ENCODE measurements at regions not wholly inside any gene's neighbourhood (a gene's known extent, or its start where the extent isn't known, plus 50 kb on each side); places are given as distances from the start of the nearest gene placed in this dataset.

DNA sequence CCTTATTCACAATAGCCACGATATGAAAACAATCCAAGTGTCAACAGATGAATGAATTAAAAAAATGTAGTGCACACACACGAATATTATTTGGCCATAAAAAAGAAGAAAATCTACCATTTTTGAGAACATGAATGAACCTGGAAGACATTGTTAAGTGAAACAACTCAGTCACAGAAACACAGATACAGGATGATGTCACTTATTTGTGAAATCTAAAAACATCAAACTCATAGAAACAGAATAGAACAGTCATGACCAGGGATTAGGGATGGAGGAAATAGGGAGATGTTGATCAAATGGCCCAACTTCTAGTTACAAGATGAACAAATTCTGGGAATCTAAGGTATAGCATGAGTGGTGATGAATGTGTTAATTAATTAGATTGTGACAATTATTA lies 72.3 kb downstream of the MACIR start (continued):
- no peak for TF ChIP-seq RNF2 (IDR thresholded peaks at IDR 0.05; ENCODE audit: borderline replicate concordance, low read depth, low read length, missing control alignments, poor library complexity, severe bottlenecking)
